GM18951 (cell line): ENCODE measurements at regions not wholly inside any gene's neighbourhood (a gene's known extent, or its start where the extent isn't known, plus 50 kb on each side); places are given as distances from the start of the nearest gene placed in this dataset.

ENCODE experiments used
- POLR2A ChIP-seq: IDR thresholded peaks from 4 replicates; pipeline ENCODE4 v1.6.1; 2011; ENCODE audit warnings: mild to moderate bottlenecking; ENCODE audit not compliant: insufficient read length, insufficient read depth; ENCODE audit errors: extremely low read depth
- in situ Hi-C: fragments of 300-500 bp; cut with MboI; formaldehyde crosslinking; loops from one replicate; pipeline ENCODE4 v1.12.0; 2022; ENCODE audit warnings: low sequenced_read_pairs, mixed read lengths, inconsistent platforms; ENCODE audit not compliant: unreplicated experiment

- no peak for TF ChIP-seq POLR2A
Observed at GRCh38 chr3:162769564-162769963, 1273.0 kb downstream of the OTOL1 start.

GRCh38 chr3:162770551-162770950 lies 1273.9 kb downstream of the OTOL1 start:
- TF ChIP-seq POLR2A, result no peak
- in situ Hi-C loops, result no loop called here

More at GRCh38 chr3:162769564-162769963, 1273.0 kb downstream of the OTOL1 start:
- in situ Hi-C loops, result no loop called here

- TF ChIP-seq POLR2A, result no peak
- in situ Hi-C loops, result no loop called here
Observed at GRCh38 chr3:162774613-162775100, 1278.0 kb downstream of the OTOL1 start.

GRCh38 chr3:162776148-162776547 lies 1279.5 kb downstream of the OTOL1 start:
- in situ Hi-C loops, result no loop called here
- TF ChIP-seq POLR2A, result no peak

- in situ Hi-C loops, result no loop called here
Observed at GRCh38 chr3:162777118-162777517, 1280.5 kb downstream of the OTOL1 start.

GRCh38 chr3:162780313-162780712 lies 1283.7 kb downstream of the OTOL1 start:
- no peak for TF ChIP-seq POLR2A
- in situ Hi-C loops, result no loop called here

More at GRCh38 chr3:162777118-162777517, 1280.5 kb downstream of the OTOL1 start:
- TF ChIP-seq POLR2A, result no peak

GRCh38 chr3:162799910-162800309 lies 1303.3 kb downstream of the OTOL1 start:
- in situ Hi-C loops, result no loop called here
- TF ChIP-seq POLR2A, result no peak

GRCh38 chr3:162802228-162802965 lies 1305.8 kb downstream of the OTOL1 start:
- TF ChIP-seq POLR2A, result no peak
- in situ Hi-C loops, result no loop called here

- in situ Hi-C loops, result no loop called here
- no peak for TF ChIP-seq POLR2A
Observed at GRCh38 chr3:162810776-162811175, 1314.2 kb downstream of the OTOL1 start.

- no peak for TF ChIP-seq POLR2A
Observed at GRCh38 chr3:162842549-162843216, 1346.1 kb downstream of the OTOL1 start.

GRCh38 chr3:162845918-162846317 lies 1349.3 kb downstream of the OTOL1 start:
- TF ChIP-seq POLR2A, result no peak
- in situ Hi-C loops, result no loop called here

More at GRCh38 chr3:162842549-162843216, 1346.1 kb downstream of the OTOL1 start:
- in situ Hi-C loops, result no loop called here

GRCh38 chr3:162847511-162847910 lies 1350.9 kb downstream of the OTOL1 start:
- no peak for TF ChIP-seq POLR2A
- in situ Hi-C loops, result no loop called here

GRCh38 chr3:162863579-162863978 lies 1367.0 kb downstream of the OTOL1 start:
- in situ Hi-C loops, result no loop called here
- no peak for TF ChIP-seq POLR2A

- TF ChIP-seq POLR2A, result no peak
- in situ Hi-C loops, result no loop called here
Observed at GRCh38 chr3:162865466-162865865, 1368.9 kb downstream of the OTOL1 start.
